HG03280 (cell line): ENCODE measurements at regions not wholly inside any gene's neighbourhood (a gene's known extent, or its start where the extent isn't known, plus 50 kb on each side); places are given as distances from the start of the nearest gene placed in this dataset.

Source experiments
- ATAC-seq: cut with Tn5 transposase; IDR thresholded peaks from one replicate; pipeline ENCODE4 v1.9.1; 2021; ENCODE audit warnings: mild to moderate bottlenecking, moderate library complexity; ENCODE audit not compliant: unreplicated experiment

GRCh38 chr21:31566611-31567010 lies 92.9 kb upstream of the SOD1 start:
- no peak for ATAC-seq

DNA sequence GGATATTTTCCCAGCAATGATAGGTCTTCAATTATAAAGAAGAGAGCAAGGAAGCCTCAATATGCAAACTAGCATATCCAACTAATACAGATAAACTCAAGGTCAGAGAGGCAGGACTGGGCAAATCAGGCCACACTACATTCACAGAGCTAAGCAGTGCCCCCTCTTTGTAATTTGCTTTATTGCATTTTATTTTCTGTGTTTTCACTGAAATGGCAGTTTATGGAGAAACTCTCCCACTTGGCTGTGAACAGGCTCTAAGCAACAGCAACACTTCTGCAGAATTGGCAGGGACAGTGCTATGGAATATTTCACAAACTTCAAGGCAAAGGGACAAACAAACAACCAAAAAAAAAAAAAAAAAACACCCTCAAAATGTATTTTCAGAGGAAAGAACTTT lies 93.4 kb upstream of the SOD1 start:
- no peak for ATAC-seq

DNA sequence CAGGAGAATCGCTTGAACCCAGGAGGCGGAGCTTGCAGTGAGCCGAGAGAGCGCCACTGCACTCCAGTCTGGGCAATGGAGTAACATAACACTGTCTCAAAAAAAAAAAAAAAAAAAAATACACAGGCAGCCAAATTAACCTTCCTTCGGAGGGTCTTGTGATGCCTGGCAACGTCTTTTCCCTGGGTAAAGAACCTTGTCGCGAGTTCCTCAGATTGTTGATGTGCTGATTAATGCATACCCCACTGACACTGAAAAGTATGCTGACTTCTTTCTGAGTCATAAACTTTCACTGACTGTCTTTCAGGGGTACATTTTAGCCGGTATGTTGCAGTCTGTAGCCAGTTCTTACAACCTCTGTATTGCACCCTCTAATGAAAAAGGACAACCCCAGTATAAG lies 95.1 kb upstream of the SOD1 start:
- ATAC-seq: no peak

DNA sequence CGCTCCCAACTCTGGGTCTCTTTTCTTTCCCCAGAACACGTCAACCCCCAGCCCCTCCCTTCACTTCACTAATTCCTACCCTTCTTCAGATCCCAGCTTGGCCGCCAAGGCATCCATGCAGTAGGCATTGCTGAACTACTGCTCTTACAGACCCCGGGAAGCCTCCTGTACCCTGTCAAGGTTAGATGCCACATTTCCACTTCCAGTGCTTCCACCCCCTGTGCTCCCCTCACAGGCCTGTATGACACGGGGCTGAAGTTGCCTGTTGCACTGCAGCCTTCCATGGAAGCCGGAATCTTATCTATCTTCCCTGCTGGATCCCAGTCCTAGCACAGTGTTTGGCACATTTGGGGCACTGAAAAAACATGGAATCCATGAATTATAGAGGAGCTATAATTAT lies 99.0 kb upstream of the SOD1 start:
- ATAC-seq: no peak

GRCh38 chr21:31559368-31560119 lies 99.9 kb upstream of the SOD1 start:
- ATAC-seq: peak; percentile 73

DNA sequence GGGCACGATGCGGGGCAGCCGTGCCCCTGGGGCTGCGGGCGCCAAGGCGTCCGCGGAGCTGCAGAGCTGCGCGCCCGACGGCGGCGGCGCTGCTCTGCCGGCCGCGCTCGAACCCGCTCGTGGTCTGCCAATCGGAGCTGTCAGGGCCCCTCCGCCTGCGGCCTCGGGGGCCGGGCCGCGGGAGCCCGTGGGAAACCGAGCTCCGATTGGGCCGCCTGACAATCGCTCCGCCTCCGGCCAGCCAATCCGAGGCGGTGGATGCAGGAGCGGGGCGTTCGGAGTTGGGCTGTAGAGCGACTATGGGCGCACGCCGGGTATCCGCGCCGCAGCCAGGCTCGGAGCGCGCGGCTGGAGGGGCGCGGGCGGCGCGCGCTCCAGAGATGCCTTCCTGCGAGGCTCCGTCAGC lies 100.5 kb upstream of the SOD1 start:
- ATAC-seq: peak; percentile 87

GRCh38 chr21:31558189-31558961 lies 101.1 kb upstream of the SOD1 start:
- ATAC-seq: no peak

DNA sequence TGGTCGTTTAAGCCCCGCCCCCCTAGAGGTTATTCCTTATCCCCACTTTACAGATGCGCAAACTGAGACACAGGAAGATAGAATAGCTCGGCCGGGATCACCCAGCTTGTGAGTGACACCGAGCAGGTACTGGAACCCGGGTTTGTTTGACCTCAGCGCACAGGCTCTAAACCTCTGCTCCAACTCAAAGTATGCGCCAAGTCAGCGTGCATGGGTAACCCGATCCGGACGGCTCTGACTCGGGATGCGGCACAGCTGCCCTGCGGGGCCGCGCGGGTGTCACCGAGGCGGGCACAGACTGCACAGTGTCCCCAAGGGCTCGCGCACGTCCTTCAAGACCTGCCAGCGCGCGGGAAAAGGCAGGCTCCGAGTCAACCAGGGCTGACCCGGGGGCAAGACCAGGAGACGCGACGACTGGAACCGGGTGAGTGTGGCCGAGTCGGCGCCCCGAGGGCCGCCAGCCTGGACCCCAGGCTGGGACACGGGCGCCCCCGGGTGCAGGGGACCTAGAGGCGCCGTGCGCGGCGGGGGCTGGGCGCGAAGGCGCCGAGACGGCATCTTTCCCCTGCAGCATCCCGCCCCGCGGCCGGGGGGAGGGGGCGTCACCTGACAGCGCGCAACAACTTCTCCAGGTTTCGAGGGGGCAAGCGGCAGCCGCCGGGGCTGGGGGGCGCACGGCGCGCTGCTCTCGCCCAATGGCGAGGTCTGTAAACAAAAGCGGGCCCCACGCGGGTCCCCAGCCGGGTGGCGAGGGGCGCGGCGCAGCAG lies 101.9 kb upstream of the SOD1 start:
- ATAC-seq: no peak

DNA sequence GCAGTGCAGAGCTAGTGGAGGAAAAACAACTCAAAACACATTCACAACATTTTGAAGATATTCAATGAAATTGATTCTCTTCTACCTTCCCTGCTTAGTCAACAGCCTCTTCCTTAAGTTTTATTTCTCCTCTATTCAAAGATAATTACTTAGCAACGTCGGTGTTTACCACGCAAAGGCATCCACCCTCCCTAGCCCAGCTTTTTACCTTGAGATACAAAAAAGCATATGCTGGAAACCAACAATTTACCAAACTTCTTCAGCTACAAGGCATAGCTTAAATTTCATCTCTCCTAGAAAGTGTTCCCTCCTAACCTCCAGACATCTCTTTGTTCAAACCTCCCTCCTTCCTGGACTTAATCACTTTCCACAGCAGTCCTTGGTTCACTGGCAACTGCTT lies 102.8 kb upstream of the SOD1 start:
- ATAC-seq: no peak

DNA sequence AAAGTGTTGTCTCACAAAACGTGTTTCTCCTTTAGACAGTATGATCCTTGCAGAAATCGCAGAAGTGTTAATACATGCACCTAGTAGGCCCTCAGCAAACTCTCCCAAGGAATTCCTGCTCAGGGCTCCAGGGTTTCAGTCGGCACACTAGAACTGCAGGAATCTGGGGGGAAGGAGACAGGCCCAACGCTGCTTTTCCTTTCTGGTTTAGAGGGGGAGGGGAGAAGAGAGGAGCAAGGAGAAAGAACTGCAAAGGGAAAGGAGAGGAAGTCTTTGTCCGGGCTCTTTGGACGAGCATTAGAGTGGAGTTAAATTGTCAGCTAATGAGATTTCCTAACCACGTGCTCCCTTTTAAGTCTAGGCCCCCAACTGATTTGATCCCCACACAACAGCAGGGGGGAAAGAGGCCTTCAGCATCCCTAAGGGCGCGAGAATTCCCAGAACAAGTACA lies 103.7 kb upstream of the SOD1 start:
- ATAC-seq: no peak

DNA sequence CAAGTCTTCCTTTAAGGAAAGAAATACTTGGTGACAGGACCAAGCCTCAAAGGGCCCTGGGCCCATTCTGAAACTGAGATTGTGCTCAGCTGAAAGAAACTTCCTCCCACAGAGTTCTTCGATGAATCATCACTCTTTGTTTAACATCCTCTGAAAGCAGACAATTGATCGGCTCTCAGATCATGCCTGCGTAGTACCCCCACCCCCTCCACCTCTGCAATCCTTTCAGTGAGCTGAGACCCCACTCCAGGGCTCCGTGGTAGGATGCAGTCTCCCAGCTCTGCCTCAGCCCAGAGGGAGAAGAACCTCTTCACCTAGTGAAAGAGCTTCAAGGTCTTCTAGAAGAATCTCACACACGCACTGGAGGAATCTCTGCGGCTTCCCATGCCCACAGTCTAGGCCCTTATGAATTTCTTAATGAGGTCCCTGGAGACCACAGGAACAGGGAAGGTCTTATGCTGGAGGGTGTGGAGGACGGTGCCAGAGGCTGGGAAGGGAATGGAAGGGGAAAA lies 104.9 kb upstream of the SOD1 start:
- peak; percentile 42 for ATAC-seq

- no peak for ATAC-seq
These were observed 105.6 kb upstream of the SOD1 start for GRCh38 chr21:31553926-31554325.

GRCh38 chr21:31553461-31553860 lies 106.0 kb upstream of the SOD1 start:
- ATAC-seq: no peak

- no peak for ATAC-seq
These were observed 106.7 kb upstream of the SOD1 start for GRCh38 chr21:31552826-31553225.

DNA sequence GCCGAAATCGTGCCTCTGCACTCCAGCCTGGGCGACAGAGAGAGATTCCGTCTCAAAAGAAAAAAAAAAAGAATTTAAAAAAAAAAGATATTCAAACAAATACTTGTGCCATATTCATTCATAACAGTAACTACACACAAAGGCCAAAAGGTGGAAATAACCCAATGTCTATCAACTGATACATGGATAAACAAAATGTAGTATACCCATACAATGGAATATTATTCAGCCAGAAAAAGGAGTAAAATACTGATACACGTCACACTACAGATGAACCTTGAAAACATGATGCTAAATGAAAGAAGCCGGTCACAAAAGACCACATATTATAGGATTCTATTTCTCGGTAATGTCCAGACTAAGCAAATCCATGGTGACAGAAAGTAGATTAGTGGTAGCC lies 109.4 kb upstream of the SOD1 start:
- no peak for ATAC-seq

DNA sequence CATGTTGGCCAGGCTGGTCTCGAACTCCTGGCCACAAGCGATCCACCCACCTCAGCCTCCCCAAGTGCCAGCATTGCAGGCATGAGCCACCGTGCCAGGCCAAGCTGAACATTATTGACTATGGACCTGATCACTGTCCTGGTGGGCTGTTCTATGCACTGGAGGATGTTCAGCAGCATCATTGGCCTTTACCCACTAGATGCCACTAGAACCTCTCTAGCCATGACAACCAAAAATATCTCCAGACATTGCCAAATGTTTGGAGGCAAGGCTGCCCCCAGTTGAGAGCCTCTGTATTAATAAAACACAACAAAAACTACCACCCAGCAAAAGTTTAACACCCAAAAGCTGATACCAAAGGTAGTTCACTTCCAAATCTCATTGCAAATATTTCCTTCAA lies 110.8 kb upstream of the SOD1 start:
- ATAC-seq: no peak

GRCh38 chr21:31546443-31547170 lies 112.9 kb upstream of the SOD1 start:
- ATAC-seq: no peak

DNA sequence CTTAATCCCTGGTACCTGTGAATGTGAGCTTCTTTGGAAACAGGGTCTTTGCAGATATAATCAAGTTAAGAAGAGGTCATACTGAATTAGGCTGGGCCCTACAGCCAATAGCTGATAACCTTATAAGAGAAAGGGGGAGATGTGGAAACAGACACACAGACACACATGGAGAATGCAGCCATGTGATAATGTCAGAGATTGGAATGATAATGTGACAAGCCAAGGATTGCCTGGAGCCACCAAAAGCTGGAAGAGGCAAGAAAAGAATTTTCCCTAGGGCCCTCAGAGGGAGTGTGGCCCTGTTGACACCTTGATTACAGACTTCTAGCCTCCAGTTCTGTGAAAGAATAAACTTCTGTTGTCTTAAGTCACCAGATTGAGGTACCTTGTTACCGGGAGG lies 114.5 kb upstream of the SOD1 start:
- ATAC-seq: no peak

DNA sequence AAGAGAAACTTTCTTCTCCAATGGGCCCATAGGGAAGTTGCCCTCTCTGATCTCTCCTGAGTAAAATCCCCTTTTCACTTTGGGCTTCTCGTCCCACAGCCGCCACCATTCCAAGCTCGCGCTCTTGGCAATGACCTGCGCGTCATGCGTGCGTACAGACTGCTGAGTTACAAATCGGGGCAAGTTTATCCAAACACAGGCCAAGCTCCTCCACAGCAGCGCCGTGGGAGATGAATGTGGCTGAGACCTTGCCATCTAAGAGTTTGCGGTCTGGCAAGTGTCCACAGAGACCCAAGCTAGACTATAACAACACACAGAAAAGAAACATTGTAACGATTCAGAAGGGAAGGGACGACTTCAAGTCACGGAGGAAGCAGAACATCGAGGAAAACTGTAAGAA lies 116.3 kb upstream of the SOD1 start:
- no peak for ATAC-seq

DNA sequence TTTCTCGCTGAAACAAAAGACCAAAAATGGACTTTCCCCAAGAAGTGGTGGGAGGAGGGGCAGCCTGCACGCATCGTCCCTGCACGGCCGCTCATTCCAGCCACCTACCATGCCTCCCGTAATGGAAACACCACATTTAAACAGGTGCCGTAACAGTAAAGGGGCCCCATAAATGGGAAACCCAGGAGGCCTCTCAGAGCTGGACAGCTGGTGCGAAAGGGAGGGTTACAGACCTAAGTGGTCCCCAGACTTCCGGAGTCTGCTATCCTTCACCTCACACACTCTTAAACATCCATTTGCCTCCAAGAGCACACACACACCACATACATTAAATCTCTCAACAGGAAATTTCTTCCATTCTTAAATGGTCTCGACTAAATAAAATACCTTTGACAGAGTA lies 120.7 kb upstream of the SOD1 start:
- no peak for ATAC-seq
